HL-60 (cell line): ENCODE measurements at regions not wholly inside any gene's neighbourhood (a gene's known extent, or its start where the extent isn't known, plus 50 kb on each side); places are given as distances from the start of the nearest gene placed in this dataset.

ENCODE experiments used
- CTCF ChIP-seq: IDR thresholded peaks from one replicate; pipeline ENCODE4 v1.5.1; 2011; ENCODE audit warnings: low read length, control low read depth, inconsistent platforms; ENCODE audit not compliant: insufficient read depth
- POLR2AphosphoS5 ChIP-seq: IDR thresholded peaks from 2 replicates; pipeline ENCODE4 v1.6.1; 2012; ENCODE audit warnings: low read depth
- REST ChIP-seq: IDR thresholded peaks from 2 replicates; pipeline ENCODE4 v1.6.1; 2012; ENCODE audit warnings: low read depth; ENCODE audit not compliant: insufficient replicate concordance

- TF ChIP-seq CTCF (no peak), POLR2AphosphoS5 (no peak), REST (no peak)
These were observed 144.8 kb upstream of the TACR1 start for GRCh38 chr2:75344146-75344545.
